ENCODE measurements at regions not wholly inside any gene's neighbourhood (a gene's known extent, or its start where the extent isn't known, plus 50 kb on each side); places are given as distances from the start of the nearest gene placed in this dataset.

DNA sequence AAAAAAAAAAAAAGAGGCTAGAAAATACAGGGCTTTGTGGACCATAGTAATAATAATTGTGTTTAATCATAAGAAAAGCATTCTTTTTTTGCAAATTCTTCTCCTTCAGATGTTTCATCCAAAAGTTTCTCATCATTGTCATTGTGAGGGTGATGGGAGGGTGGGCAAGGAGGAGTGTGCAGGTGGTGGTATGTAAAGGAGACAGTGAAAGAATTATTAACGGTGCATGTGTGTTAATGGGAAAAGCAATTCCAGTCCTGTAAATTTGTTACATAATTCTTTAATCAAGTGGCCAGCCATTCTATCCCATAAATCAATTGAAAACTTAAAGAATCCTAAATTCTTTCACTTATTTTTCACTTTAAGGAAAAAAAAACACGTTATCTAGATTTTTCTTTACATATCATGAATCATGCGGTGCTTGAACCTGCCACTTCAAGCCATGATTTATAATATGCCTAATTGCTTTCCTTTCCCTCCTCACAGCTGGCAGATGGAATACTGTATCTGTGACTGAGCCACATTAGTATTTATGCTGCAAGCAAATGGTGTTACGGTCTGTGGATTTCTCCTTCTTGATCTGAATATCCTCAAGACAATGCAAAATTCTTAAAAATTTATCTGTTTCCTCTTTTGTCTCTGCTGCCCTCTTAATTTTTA, 318.5 kb downstream of the JRKL start:
- no peaks in the 10 kb centered on the region for H3K27me3 ChIP-seq
- ATAC-seq = no peak
- no peak for TF ChIP-seq POLR2A (IDR thresholded peaks at IDR 0.05)
- TF ChIP-seq, protein P1, sequence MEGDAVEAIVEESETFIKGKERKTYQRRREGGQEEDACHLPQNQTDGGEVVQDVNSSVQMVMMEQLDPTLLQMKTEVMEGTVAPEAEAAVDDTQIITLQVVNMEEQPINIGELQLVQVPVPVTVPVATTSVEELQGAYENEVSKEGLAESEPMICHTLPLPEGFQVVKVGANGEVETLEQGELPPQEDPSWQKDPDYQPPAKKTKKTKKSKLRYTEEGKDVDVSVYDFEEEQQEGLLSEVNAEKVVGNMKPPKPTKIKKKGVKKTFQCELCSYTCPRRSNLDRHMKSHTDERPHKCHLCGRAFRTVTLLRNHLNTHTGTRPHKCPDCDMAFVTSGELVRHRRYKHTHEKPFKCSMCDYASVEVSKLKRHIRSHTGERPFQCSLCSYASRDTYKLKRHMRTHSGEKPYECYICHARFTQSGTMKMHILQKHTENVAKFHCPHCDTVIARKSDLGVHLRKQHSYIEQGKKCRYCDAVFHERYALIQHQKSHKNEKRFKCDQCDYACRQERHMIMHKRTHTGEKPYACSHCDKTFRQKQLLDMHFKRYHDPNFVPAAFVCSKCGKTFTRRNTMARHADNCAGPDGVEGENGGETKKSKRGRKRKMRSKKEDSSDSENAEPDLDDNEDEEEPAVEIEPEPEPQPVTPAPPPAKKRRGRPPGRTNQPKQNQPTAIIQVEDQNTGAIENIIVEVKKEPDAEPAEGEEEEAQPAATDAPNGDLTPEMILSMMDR (IDR thresholded peaks at IDR 0.05 in 4 of 5, conservative IDR thresholded peaks at IDR 0.05 in 1 of 5) = no peak
- H3K9me3 ChIP-seq = no peaks in the 10 kb centered on the region
- no peak overlapping the region for H3K27ac ChIP-seq
- no peak overlapping the region for H3K4me3 ChIP-seq
- H3K36me3 ChIP-seq = no peaks in the 10 kb centered on the region
- DNase-seq = no peak
- no peaks in the 10 kb centered on the region for H3K4me1 ChIP-seq
- intact Hi-C loops (cut with DNase I; ENCODE audit: low total_unique reads) (no loop called here), in situ Hi-C loops (cut with MboI; ENCODE audit: low sequenced_read_pairs in 4 of 4) (no loop called here)

DNA sequence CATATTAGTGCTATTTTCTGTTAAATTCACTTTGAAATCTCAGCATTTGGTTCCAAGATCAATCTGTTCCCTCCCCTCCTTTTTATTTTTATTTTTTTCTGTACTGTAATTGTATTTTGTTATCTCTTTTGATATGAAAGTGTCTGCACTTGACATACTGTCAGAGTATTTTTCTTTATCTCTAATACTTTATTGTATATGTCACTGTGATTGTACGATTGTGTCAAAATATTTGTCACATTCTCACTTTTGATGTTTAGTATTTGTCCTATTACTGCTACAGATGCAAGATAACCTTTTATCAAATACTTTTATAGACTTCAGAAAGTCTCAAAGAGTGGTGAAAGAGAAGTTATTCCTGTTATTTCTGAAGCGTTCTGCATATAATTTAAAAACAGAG, 323.5 kb downstream of the JRKL start:
- no peak overlapping the region for H3K27ac ChIP-seq
- intact Hi-C loops (cut with DNase I; ENCODE audit: low total_unique reads) (no loop called here), in situ Hi-C loops (cut with MboI; ENCODE audit: low sequenced_read_pairs in 4 of 4) (no loop called here)
- H3K9me3 ChIP-seq = no peaks in the 10 kb centered on the region
- no peak for DNase-seq
- no peak for ATAC-seq
- no peaks in the 10 kb centered on the region for H3K27me3 ChIP-seq
- TF ChIP-seq, protein P1 (IDR thresholded peaks at IDR 0.05 in 4 of 5, conservative IDR thresholded peaks at IDR 0.05 in 1 of 5) = no peak
- TF ChIP-seq POLR2A (IDR thresholded peaks at IDR 0.05) = no peak
- H3K4me3 ChIP-seq = no peak overlapping the region
- no peaks in the 10 kb centered on the region for H3K36me3 ChIP-seq
- H3K4me1 ChIP-seq = no peaks in the 10 kb centered on the region

DNA sequence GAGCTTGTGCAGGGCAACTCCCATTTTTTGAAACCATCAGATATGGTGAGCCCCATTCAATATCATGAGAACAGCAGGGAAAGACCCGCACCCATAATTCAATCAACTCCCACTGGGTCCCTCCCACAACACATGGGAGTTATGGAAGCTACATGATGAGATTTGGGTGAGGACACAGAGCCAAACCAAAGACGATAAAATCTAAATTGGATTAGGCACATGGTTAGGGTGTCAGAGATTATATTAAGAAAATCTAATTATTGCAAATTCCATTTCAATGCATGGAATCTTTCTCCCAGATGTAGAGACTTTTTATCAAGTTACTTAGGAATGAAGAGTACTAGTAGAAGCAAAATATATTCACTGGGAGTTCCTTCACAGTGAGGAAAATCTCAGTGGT, 324.9 kb downstream of the JRKL start:
- Histone ChIP-seq H3K27me3 (no peaks in the 10 kb centered on the region), H3K36me3 (no peaks in the 10 kb centered on the region), H3K9me3 (no peaks in the 10 kb centered on the region), H3K4me3 (no peak overlapping the region), H3K27ac (no peak overlapping the region), H3K4me1 (no peaks in the 10 kb centered on the region)
- intact Hi-C loops (cut with DNase I; ENCODE audit: low total_unique reads) = no loop called here
- TF ChIP-seq, protein P1 (IDR thresholded peaks at IDR 0.05 in 4 of 5, conservative IDR thresholded peaks at IDR 0.05 in 1 of 5) = no peak
- TF ChIP-seq POLR2A (IDR thresholded peaks at IDR 0.05) = no peak
- in situ Hi-C loops (cut with MboI; ENCODE audit: low sequenced_read_pairs in 4 of 4) = no loop called here
- ATAC-seq (no peak), DNase-seq (no peak)

DNA sequence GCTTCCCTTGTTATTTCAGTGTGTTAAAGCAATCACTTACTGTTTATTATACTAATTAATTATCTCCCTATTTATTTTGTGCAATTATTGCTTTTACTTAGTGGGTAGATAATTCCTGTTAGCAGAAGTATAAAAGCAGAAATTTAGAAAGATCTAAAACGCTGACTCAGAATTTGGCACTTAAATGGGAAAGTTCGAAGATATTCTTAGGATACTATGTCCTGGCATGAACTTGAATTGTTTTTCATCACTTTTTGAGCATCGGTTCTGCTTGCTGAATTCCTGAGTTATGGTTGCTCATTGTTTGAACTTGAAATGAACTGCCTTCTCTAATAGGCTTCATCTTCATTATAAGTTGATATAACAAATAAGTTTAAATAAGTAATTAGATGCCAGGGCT, 325.4 kb downstream of the JRKL start:
- H3K27ac ChIP-seq = no peak overlapping the region
- no peak for ATAC-seq
- in situ Hi-C loops (cut with MboI; ENCODE audit: low sequenced_read_pairs in 4 of 4) = no loop called here
- no peak for DNase-seq
- H3K36me3 ChIP-seq = no peaks in the 10 kb centered on the region
- intact Hi-C loops (cut with DNase I; ENCODE audit: low total_unique reads) = no loop called here
- no peak overlapping the region for H3K4me3 ChIP-seq
- H3K4me1 ChIP-seq = no peaks in the 10 kb centered on the region
- no peaks in the 10 kb centered on the region for H3K27me3 ChIP-seq
- TF ChIP-seq POLR2A (IDR thresholded peaks at IDR 0.05) = no peak
- TF ChIP-seq, protein P1 (IDR thresholded peaks at IDR 0.05 in 4 of 5, conservative IDR thresholded peaks at IDR 0.05 in 1 of 5) = no peak
- no peaks in the 10 kb centered on the region for H3K9me3 ChIP-seq

DNA sequence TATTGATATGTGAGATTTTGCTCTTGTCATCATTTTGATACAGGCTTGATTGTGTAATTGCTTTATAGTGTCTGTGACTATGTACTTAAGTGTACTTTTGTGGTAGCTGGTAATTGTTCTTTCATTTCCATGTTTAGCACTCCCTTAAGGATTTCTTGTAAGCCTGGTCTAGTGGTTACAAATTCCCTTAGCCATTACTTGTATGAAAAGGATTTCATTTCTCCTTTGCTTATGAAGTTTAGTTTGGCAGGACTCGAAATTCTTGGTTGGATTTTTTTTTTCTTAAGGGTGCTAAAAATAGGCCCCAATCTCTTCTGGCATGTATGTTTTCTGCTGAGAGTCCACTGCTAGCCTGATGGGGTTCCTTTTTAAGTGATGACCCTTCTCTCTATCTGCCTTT, 346.8 kb downstream of the JRKL start:
- Histone ChIP-seq H3K36me3 (no peaks in the 10 kb centered on the region), H3K27ac (no peak overlapping the region), H3K9me3 (no peaks in the 10 kb centered on the region), H3K4me1 (no peaks in the 10 kb centered on the region), H3K27me3 (no peaks in the 10 kb centered on the region), H3K4me3 (no peak overlapping the region)
- no peak for DNase-seq
- no peak for TF ChIP-seq POLR2A (IDR thresholded peaks at IDR 0.05)
- TF ChIP-seq, protein P1 (IDR thresholded peaks at IDR 0.05 in 4 of 5, conservative IDR thresholded peaks at IDR 0.05 in 1 of 5) = no peak
- in situ Hi-C loops (cut with MboI; ENCODE audit: low sequenced_read_pairs in 4 of 4) (no loop called here), intact Hi-C loops (cut with DNase I; ENCODE audit: low total_unique reads) (no loop called here)
- no peak for ATAC-seq

Data from gastrocnemius medialis (tissue), 4 donors.